OCI-LY1 (cell line): ENCODE measurements at regions not wholly inside any gene's neighbourhood (a gene's known extent, or its start where the extent isn't known, plus 50 kb on each side); places are given as distances from the start of the nearest gene placed in this dataset.

Experiments
- H2AFZ ChIP-seq: fragments of 200-600 bp; sonication (generic), shearing (Covaris generic); 2 replicates; pipeline ENCODE4 v1.6.0; 2014; ENCODE audit warnings: antibody characterized with exemption, mild to moderate bottlenecking, low read length
- H3F3A ChIP-seq: fragments of 200-600 bp; sonication (generic), shearing (Covaris generic); 2 replicates; pipeline ENCODE4 v1.6.0; 2014; ENCODE audit warnings: mild to moderate bottlenecking, antibody characterized with exemption, low read length, moderate library complexity; ENCODE audit not compliant: insufficient read depth
- H3K27ac ChIP-seq: fragments of 200-600 bp; sonication (generic); 2 replicates; pipeline ENCODE4 v1.5.1; 2014; ENCODE audit warnings: low read length, mixed run types, mild to moderate bottlenecking, low read depth; ENCODE audit not compliant: poor library complexity, severe bottlenecking
- H3K27me3 ChIP-seq: fragments of 200-600 bp; sonication (generic); 2 replicates; pipeline ENCODE4 v1.6.0; 2014; ENCODE audit warnings: antibody characterized with exemption, mild to moderate bottlenecking, low read length, moderate library complexity; ENCODE audit not compliant: insufficient read depth
- H3K36me3 ChIP-seq: fragments of 200-600 bp; sonication (generic); 2 replicates; pipeline ENCODE4 v1.6.1; 2014; ENCODE audit warnings: mild to moderate bottlenecking, antibody characterized with exemption, low read length, moderate library complexity, mixed read lengths; ENCODE audit not compliant: insufficient read depth
- H3K4me1 ChIP-seq: fragments of 200-600 bp; sonication (generic); 2 replicates; pipeline ENCODE4 v1.5.1; 2014; ENCODE audit warnings: mild to moderate bottlenecking, low read length, moderate library complexity; ENCODE audit not compliant: insufficient read depth, severe bottlenecking
- H3K4me2 ChIP-seq: fragments of 200-600 bp; sonication (generic), shearing (Covaris generic); 2 replicates; pipeline ENCODE4 v1.6.1; 2014; ENCODE audit warnings: low read length
- H3K4me3 ChIP-seq: fragments of 200-600 bp; sonication (generic); 2 replicates; pipeline ENCODE4 v1.5.1; 2014; ENCODE audit warnings: low read length, low read depth, mild to moderate bottlenecking, mixed read lengths; ENCODE audit not compliant: poor library complexity, severe bottlenecking
- H3K79me2 ChIP-seq: fragments of 200-600 bp; shearing (Covaris generic); 2 replicates; pipeline ENCODE4 v1.6.1; 2016; ENCODE audit warnings: mixed run types, low read length, mixed read lengths; ENCODE audit not compliant: insufficient read depth
- H3K9ac ChIP-seq: fragments of 200-600 bp; sonication (generic), shearing (Covaris generic); 2 replicates; pipeline ENCODE4 v1.6.1; 2014; ENCODE audit warnings: mild to moderate bottlenecking, low read length, mixed read lengths
- H3K9me2 ChIP-seq: fragments of 200-600 bp; sonication (generic), shearing (Covaris generic); 2 replicates; pipeline ENCODE4 v1.6.1; 2014; ENCODE audit warnings: low read depth, mild to moderate bottlenecking, low read length, mixed read lengths
- H3K9me3 ChIP-seq: fragments of 200-600 bp; shearing (Covaris generic); 2 replicates; pipeline ENCODE4 v1.6.1; 2014; ENCODE audit warnings: low read length, mixed read lengths
- H4K20me1 ChIP-seq: fragments of 200-600 bp; sonication (generic), shearing (Covaris generic); 2 replicates; pipeline ENCODE4 v1.6.0; 2016; ENCODE audit warnings: mild to moderate bottlenecking, low read length; ENCODE audit not compliant: insufficient read depth
- CTCF ChIP-seq: fragments of 200-600 bp; sonication (generic), shearing (Covaris generic); IDR thresholded peaks from 2 replicates; pipeline ENCODE4 v1.5.1; 2017; ENCODE audit warnings: mild to moderate bottlenecking, antibody characterized with exemption, low read length, moderate library complexity, mixed read lengths
- EZH2 ChIP-seq: fragments of 200-600 bp; sonication (generic), shearing (Covaris generic); IDR thresholded peaks from 2 replicates; pipeline ENCODE4 v1.8.0; 2017; ENCODE audit warnings: borderline replicate concordance, mixed run types, mild to moderate bottlenecking, antibody characterized with exemption, low read length, moderate library complexity, mixed read lengths

GRCh38 chrX:94655180-94655579, 981.2 kb downstream of the FAM133A start:
- H3K9ac ChIP-seq = no peak overlapping the region
- H3K36me3 ChIP-seq = no peaks in the 10 kb centered on the region
- TF ChIP-seq EZH2 (no peak), CTCF (no peak)
- H3K27ac ChIP-seq = no peak overlapping the region
- H3F3A ChIP-seq = no peaks in the 10 kb centered on the region
- no peaks in the 10 kb centered on the region for H3K4me1 ChIP-seq
- no peak overlapping the region for H2AFZ ChIP-seq
- no peaks in the 10 kb centered on the region for H3K27me3 ChIP-seq
- no peak overlapping the region for H3K4me3 ChIP-seq
- no peaks in the 10 kb centered on the region for H3K9me2 ChIP-seq
- H3K79me2 ChIP-seq = no peaks in the 10 kb centered on the region
- no peaks in the 10 kb centered on the region for H4K20me1 ChIP-seq
- no peak overlapping the region for H3K4me2 ChIP-seq
- H3K9me3 ChIP-seq = no peaks in the 10 kb centered on the region

- TF ChIP-seq EZH2 = no peak
- TF ChIP-seq CTCF = no peak
- Histone ChIP-seq H2AFZ (no peak overlapping the region), H3K4me2 (no peak overlapping the region), H3K4me3 (no peak overlapping the region), H3K9me3 (no peaks in the 10 kb centered on the region), H3K79me2 (no peaks in the 10 kb centered on the region), H3K4me1 (no peaks in the 10 kb centered on the region), H3K36me3 (no peaks in the 10 kb centered on the region), H3F3A (no peaks in the 10 kb centered on the region), H4K20me1 (no peaks in the 10 kb centered on the region), H3K9me2 (no peaks in the 10 kb centered on the region), H3K27me3 (no peaks in the 10 kb centered on the region), H3K27ac (no peak overlapping the region), H3K9ac (no peak overlapping the region)
Measured at GRCh38 chrX:94662689-94663088, 988.7 kb downstream of the FAM133A start.

- Histone ChIP-seq H3K4me2 (no peak overlapping the region), H3K9me2 (no peaks in the 10 kb centered on the region), H3K9ac (no peak overlapping the region), H3K27ac (no peak overlapping the region), H3K27me3 (no peaks in the 10 kb centered on the region), H3K4me3 (no peak overlapping the region), H3K36me3 (no peaks in the 10 kb centered on the region), H3F3A (no peaks in the 10 kb centered on the region), H4K20me1 (no peaks in the 10 kb centered on the region), H2AFZ (no peak overlapping the region), H3K4me1 (no peaks in the 10 kb centered on the region), H3K9me3 (no peaks in the 10 kb centered on the region), H3K79me2 (no peaks in the 10 kb centered on the region)
- peak; percentile 7; the same call in 1 of the 2 replicates for TF ChIP-seq CTCF
- TF ChIP-seq EZH2 = no peak
Measured at GRCh38 chrX:94676285-94676684, 1002.3 kb downstream of the FAM133A start.
